HFFc6 (cell line): ENCODE measurements at regions not wholly inside any gene's neighbourhood (a gene's known extent, or its start where the extent isn't known, plus 50 kb on each side); places are given as distances from the start of the nearest gene placed in this dataset.

Source experiments
- DNase-seq: peaks from one replicate; pipeline ENCODE4 v3.0.0-alpha.2; 2018
- H3K27ac Mint-ChIP-seq: 2 replicates; pipeline ENCODE4 v1.8.0; 2020; ENCODE audit warnings: mild to moderate bottlenecking, mixed read lengths
- H3K27me3 Mint-ChIP-seq: 2 replicates; pipeline ENCODE4 v1.8.0; 2021; ENCODE audit warnings: mild to moderate bottlenecking, moderate library complexity, mixed read lengths; ENCODE audit not compliant: insufficient read depth
- H3K36me3 Mint-ChIP-seq: 2 replicates; pipeline ENCODE4 v1.8.0; 2021; ENCODE audit warnings: low read depth, mixed read lengths
- H3K4me1 Mint-ChIP-seq: 2 replicates; pipeline ENCODE4 v1.8.0; 2020; ENCODE audit warnings: low read depth, mixed read lengths
- H3K4me3 Mint-ChIP-seq: 2 replicates; pipeline ENCODE4 v1.8.0; 2020; ENCODE audit warnings: mild to moderate bottlenecking, moderate library complexity, mixed read lengths
- H3K9me3 Mint-ChIP-seq: 2 replicates; pipeline ENCODE4 v1.8.0; 2020; ENCODE audit warnings: mild to moderate bottlenecking, mixed read lengths
- CTCF ChIP-seq: fragments of 200-600 bp; sonication (generic); IDR thresholded peaks from 2 replicates; pipeline ENCODE4 v1.5.0; 2021; ENCODE audit warnings: antibody characterized with exemption, mild to moderate bottlenecking

DNA sequence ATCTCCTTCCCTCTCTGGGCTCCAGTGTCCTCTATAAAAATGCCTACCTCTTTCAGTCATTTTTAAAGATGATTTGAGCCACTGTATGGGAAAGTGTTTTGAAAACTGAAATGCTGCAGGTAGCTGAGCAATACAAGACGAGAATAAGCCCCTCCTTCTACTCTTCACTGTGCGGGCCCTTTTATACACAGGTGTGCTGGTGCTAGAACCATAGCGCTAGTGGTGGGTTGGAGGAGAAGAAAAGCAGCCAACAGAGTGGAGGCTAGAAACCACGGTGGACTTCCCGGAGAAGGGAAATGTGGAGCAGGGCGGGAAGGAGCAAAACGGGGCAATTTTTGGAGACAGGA lies 58.2 kb upstream of the DLX4 start:
- no peak overlapping the region for H3K27ac Mint-ChIP-seq
- H3K27me3 Mint-ChIP-seq: peaks cover 57% of the 10 kb centered on the region
- no peaks in the 10 kb centered on the region for H3K9me3 Mint-ChIP-seq
- H3K4me3 Mint-ChIP-seq: no peak overlapping the region
- no peak for TF ChIP-seq CTCF
- H3K4me1 Mint-ChIP-seq: peaks cover 12% of the 10 kb centered on the region; the same call in 1 of the 2 replicates
- no peak for DNase-seq
- H3K36me3 Mint-ChIP-seq: no peaks in the 10 kb centered on the region

GRCh38 chr17:49911719-49912118 lies 57.3 kb upstream of the DLX4 start:
- no peak for TF ChIP-seq CTCF

GRCh38 chr17:49913226-49914095 lies 55.5 kb upstream of the DLX4 start:
- H3K4me1 Mint-ChIP-seq: peaks cover 12% of the 10 kb centered on the region; the same call in 1 of the 2 replicates
- DNase-seq: peak; percentile 41
- H3K36me3 Mint-ChIP-seq: no peaks in the 10 kb centered on the region
- no peak for TF ChIP-seq CTCF
- peaks cover 53% of the 10 kb centered on the region for H3K27me3 Mint-ChIP-seq
- H3K4me3 Mint-ChIP-seq: no peak overlapping the region
- H3K27ac Mint-ChIP-seq: no peak overlapping the region
- no peaks in the 10 kb centered on the region for H3K9me3 Mint-ChIP-seq

More at GRCh38 chr17:49911719-49912118, 57.3 kb upstream of the DLX4 start:
- Mint-ChIP-seq H3K36me3 (no peaks in the 10 kb centered on the region), H3K27ac (no peak overlapping the region), H3K4me1 (peaks cover 12% of the 10 kb centered on the region; the same call in 1 of the 2 replicates), H3K9me3 (no peaks in the 10 kb centered on the region), H3K4me3 (no peak overlapping the region), H3K27me3 (peaks cover 56% of the 10 kb centered on the region)
- DNase-seq: no peak

DNA sequence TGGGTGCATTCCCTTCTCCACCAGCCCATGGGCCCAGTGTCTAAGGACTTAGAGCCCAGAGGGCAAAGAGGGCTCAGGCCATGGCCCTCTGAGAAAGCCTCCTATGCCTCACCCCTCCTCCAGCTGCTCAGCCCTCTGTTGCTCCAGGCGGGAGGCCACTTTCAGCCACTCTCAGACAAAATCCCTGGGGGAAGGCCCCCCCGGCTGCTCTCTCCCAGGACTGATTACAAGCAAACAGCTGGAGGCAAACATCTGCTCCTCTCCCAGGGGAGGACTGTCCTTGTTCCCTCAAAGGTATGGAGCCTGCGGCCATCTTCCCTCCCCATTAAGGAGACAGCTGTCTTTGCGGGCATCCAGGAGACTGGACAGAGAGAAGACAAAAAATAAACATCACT lies 54.9 kb upstream of the DLX4 start:
- H3K27me3 Mint-ChIP-seq: peaks cover 46% of the 10 kb centered on the region
- H3K4me1 Mint-ChIP-seq: peaks cover 12% of the 10 kb centered on the region; the same call in 1 of the 2 replicates
- H3K9me3 Mint-ChIP-seq: no peaks in the 10 kb centered on the region
- DNase-seq: no peak
- H3K36me3 Mint-ChIP-seq: no peaks in the 10 kb centered on the region
- H3K4me3 Mint-ChIP-seq: no peak overlapping the region
- no peak for TF ChIP-seq CTCF
- no peak overlapping the region for H3K27ac Mint-ChIP-seq

- Mint-ChIP-seq H3K4me1 (peaks cover 12% of the 10 kb centered on the region; the same call in 1 of the 2 replicates), H3K4me3 (no peak overlapping the region), H3K27me3 (peaks cover 42% of the 10 kb centered on the region), H3K9me3 (no peaks in the 10 kb centered on the region), H3K27ac (no peak overlapping the region), H3K36me3 (no peaks in the 10 kb centered on the region)
- TF ChIP-seq CTCF: no peak
- no peak for DNase-seq
These were observed 54.3 kb upstream of the DLX4 start for GRCh38 chr17:49914664-49915063.
